Smooth muscle cell (in vitro differentiated cells): ENCODE measurements at regions not wholly inside any gene's neighbourhood (a gene's known extent, or its start where the extent isn't known, plus 50 kb on each side); places are given as distances from the start of the nearest gene placed in this dataset.

Experiments
- DNase-seq: peaks from one replicate; lab custom pipeline; 2025; ENCODE audit not compliant: unreplicated experiment; lab: John Stamatoyannopoulos, UW
- H2AFZ ChIP-seq: fragments of 200-600 bp; sonication (generic); 2 replicates; pipeline ENCODE4 v1.6.0; 2016; ENCODE audit warnings: antibody characterized with exemption, low read depth, mild to moderate bottlenecking
- H3F3A ChIP-seq: fragments of 200-600 bp; sonication (generic); 2 replicates; pipeline ENCODE4 v1.6.0; 2017; ENCODE audit warnings: antibody characterized with exemption, low read depth
- H3K27ac ChIP-seq: fragments of 200-600 bp; sonication (generic); 2 replicates; pipeline ENCODE4 v1.5.1; 2016; ENCODE audit warnings: low read depth, mild to moderate bottlenecking
- H3K27me3 ChIP-seq: fragments of 200-600 bp; sonication (generic); 2 replicates; pipeline ENCODE4 v1.6.1; 2016; ENCODE audit warnings: low read depth, mild to moderate bottlenecking
- H3K36me3 ChIP-seq: fragments of 200-600 bp; sonication (generic); 2 replicates; pipeline ENCODE4 v1.5.1; 2016; ENCODE audit warnings: low read depth
- H3K4me1 ChIP-seq: fragments of 200-600 bp; sonication (generic); 2 replicates; pipeline ENCODE4 v1.5.1; 2016; ENCODE audit warnings: low read depth
- H3K4me2 ChIP-seq: fragments of 200-600 bp; sonication (generic); 2 replicates; pipeline ENCODE4 v1.6.0; 2016; ENCODE audit warnings: mild to moderate bottlenecking
- H3K4me3 ChIP-seq: fragments of 200-600 bp; sonication (generic); 2 replicates; pipeline ENCODE4 v1.5.1; 2016; ENCODE audit warnings: mild to moderate bottlenecking
- H3K79me2 ChIP-seq: fragments of 200-600 bp; sonication (generic); 2 replicates; pipeline ENCODE4 v1.6.0; 2016; ENCODE audit warnings: low read depth, mild to moderate bottlenecking
- H3K9ac ChIP-seq: fragments of 200-600 bp; sonication (generic); 2 replicates; pipeline ENCODE4 v1.6.0; 2016; ENCODE audit warnings: low read depth
- H3K9me3 ChIP-seq: fragments of 200-600 bp; sonication (generic); replicated peaks from 2 replicates; pipeline ENCODE4 v1.5.1; 2016; ENCODE audit warnings: low read depth
- H4K20me1 ChIP-seq: fragments of 200-600 bp; sonication (generic); 2 replicates; pipeline ENCODE4 v1.6.0; 2016; ENCODE audit warnings: low read depth
- WGBS: methylation state at CpG from one replicate; pipeline ENCODE4 v1.1.7; 2016; ENCODE audit warnings: low lambda C conversion rate; 5-methylcytosine and 5-hydroxymethylcytosine counted together
- TF ChIP-seq, protein P1 (sequence below): fragments of 200-600 bp; sonication (generic); IDR thresholded peaks from 2 replicates; pipeline ENCODE4 v1.5.1; 2017; ENCODE audit warnings: borderline replicate concordance, mild to moderate bottlenecking, antibody characterized with exemption; ENCODE audit not compliant: insufficient read depth, poor library complexity, severe bottlenecking

DNA sequence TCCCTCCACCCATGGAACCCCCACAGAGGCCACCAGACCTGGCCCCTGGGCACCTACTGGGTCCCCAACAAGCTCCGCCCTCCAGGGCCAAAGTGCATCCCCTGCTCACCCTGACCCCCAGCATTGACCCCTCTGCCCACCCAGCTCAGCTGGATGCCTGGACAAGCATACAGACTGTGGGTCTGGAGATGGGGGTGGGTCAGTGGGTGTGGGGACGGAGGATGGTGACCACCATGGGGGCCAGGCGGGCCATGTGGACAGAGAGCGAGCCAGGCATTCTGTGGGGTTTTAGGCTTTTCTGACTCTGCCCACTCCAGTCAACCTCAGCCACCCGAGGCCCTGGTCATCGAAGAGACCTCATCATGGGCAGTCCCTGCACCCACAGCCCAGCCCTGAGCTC, 183.7 kb downstream of the BRD1 start:
- Histone ChIP-seq H3K27ac (no peak overlapping the region), H3K79me2 (no peaks in the 10 kb centered on the region), H3K36me3 (no peaks in the 10 kb centered on the region), H3K4me1 (no peaks in the 10 kb centered on the region), H4K20me1 (no peaks in the 10 kb centered on the region), H3K4me2 (no peak overlapping the region), H3F3A (no peaks in the 10 kb centered on the region), H3K9ac (no peak overlapping the region), H3K4me3 (no peak overlapping the region), H3K27me3 (no peaks in the 10 kb centered on the region), H2AFZ (no peak overlapping the region), H3K9me3 (no peaks in the 10 kb centered on the region)
- TF ChIP-seq, protein P1, sequence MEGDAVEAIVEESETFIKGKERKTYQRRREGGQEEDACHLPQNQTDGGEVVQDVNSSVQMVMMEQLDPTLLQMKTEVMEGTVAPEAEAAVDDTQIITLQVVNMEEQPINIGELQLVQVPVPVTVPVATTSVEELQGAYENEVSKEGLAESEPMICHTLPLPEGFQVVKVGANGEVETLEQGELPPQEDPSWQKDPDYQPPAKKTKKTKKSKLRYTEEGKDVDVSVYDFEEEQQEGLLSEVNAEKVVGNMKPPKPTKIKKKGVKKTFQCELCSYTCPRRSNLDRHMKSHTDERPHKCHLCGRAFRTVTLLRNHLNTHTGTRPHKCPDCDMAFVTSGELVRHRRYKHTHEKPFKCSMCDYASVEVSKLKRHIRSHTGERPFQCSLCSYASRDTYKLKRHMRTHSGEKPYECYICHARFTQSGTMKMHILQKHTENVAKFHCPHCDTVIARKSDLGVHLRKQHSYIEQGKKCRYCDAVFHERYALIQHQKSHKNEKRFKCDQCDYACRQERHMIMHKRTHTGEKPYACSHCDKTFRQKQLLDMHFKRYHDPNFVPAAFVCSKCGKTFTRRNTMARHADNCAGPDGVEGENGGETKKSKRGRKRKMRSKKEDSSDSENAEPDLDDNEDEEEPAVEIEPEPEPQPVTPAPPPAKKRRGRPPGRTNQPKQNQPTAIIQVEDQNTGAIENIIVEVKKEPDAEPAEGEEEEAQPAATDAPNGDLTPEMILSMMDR: no peak
- WGBS: 88% methylated on average over 3 of the region's 6 CpGs
- no peak for DNase-seq

DNA sequence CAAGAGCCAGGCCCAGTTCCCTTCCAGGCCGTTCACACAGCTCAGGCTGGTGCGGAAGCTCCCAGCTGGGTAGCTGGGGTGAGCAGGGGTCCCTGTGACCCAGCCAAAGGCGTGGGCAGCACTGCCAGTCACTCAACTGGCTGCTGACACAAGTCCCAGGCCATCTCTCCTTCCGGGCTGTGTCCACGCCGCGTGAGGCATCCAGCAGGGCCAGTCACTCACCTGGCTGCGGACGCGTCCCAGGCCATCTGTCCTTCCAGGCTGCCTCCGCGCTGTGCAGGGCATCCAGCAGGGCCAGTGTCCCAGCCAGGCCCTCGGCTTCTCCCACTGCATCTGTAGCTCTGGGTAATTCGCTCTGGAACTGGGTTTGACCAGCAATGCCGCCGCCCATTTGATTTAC, 184.2 kb downstream of the BRD1 start:
- 95% methylated on average over 16 of the region's 16 CpGs for WGBS

DNA sequence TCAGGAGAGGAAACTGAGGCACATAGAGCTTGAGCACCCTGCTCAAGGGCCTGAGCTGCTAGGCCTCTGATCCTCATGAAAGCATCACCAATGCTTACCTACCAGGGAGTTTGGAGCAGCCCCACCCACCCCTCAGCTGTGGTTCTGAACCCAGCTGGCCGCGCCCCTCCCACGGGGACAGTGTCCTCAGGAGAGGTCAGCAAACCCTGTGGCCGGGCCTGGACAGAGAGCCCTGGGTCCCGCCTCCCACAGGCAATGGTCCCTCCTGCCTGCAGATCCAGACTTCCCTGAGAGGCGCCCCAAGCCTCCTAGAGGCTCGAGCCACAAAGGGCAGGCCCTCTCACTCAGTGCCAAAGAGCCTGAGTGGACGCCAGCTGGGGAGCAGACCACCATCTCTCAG, 184.9 kb downstream of the BRD1 start:
- Histone ChIP-seq H3K27me3 (no peaks in the 10 kb centered on the region), H3K4me2 (no peak overlapping the region), H3K4me3 (no peak overlapping the region), H3K36me3 (no peaks in the 10 kb centered on the region), H3K9ac (no peak overlapping the region), H3K4me1 (no peaks in the 10 kb centered on the region), H4K20me1 (no peaks in the 10 kb centered on the region), H2AFZ (no peak overlapping the region), H3K9me3 (no peaks in the 10 kb centered on the region), H3F3A (no peaks in the 10 kb centered on the region), H3K27ac (no peak overlapping the region), H3K79me2 (no peaks in the 10 kb centered on the region)
- TF ChIP-seq, protein P1: no peak
- no peak for DNase-seq
- 90% methylated on average over 8 of the region's 8 CpGs for WGBS

More for the DNA sequence above, 184.2 kb downstream of the BRD1 start:
- H2AFZ ChIP-seq: no peak overlapping the region
- no peak overlapping the region for H3K9ac ChIP-seq
- H3K36me3 ChIP-seq: no peaks in the 10 kb centered on the region
- TF ChIP-seq, protein P1: no peak
- no peak overlapping the region for H3K4me2 ChIP-seq
- H3K27ac ChIP-seq: no peak overlapping the region
- no peaks in the 10 kb centered on the region for H3K4me1 ChIP-seq
- no peak overlapping the region for H3K4me3 ChIP-seq
- H4K20me1 ChIP-seq: no peaks in the 10 kb centered on the region
- no peak for DNase-seq
- H3F3A ChIP-seq: no peaks in the 10 kb centered on the region
- no peaks in the 10 kb centered on the region for H3K79me2 ChIP-seq
- H3K27me3 ChIP-seq: no peaks in the 10 kb centered on the region
- H3K9me3 ChIP-seq: no peaks in the 10 kb centered on the region

DNA sequence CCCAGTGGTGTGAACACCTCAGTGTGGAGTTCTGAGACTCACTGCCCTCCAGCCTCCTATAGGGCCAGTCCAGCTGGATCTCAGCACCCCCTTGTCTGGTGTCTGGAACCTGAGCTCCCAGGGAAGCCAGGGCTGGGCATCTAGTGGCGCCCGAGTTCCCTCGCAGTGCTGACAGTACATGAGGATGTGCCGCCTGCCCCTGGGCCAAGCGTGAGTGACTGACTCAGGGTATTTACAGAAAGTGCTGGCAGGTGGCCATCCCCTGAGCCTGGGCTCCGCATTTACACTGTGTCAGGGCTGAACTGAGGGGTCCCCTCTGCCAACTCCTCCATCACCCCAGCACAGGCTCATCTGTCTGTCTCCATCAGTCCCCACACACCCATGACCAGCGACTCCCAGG, 185.3 kb downstream of the BRD1 start:
- Histone ChIP-seq H3K4me1 (no peaks in the 10 kb centered on the region), H3K27me3 (no peaks in the 10 kb centered on the region), H3K9ac (no peak overlapping the region), H3K4me3 (no peak overlapping the region), H3K27ac (no peak overlapping the region), H3K79me2 (no peaks in the 10 kb centered on the region), H2AFZ (no peak overlapping the region), H4K20me1 (no peaks in the 10 kb centered on the region), H3F3A (no peaks in the 10 kb centered on the region), H3K36me3 (no peaks in the 10 kb centered on the region), H3K9me3 (no peaks in the 10 kb centered on the region), H3K4me2 (no peak overlapping the region)
- no peak for DNase-seq
- TF ChIP-seq, protein P1: no peak
- 94% methylated on average over 7 of the region's 7 CpGs for WGBS
